ENCODE measurements at regions not wholly inside any gene's neighbourhood (a gene's known extent, or its start where the extent isn't known, plus 50 kb on each side); places are given as distances from the start of the nearest gene placed in this dataset.

DNA sequence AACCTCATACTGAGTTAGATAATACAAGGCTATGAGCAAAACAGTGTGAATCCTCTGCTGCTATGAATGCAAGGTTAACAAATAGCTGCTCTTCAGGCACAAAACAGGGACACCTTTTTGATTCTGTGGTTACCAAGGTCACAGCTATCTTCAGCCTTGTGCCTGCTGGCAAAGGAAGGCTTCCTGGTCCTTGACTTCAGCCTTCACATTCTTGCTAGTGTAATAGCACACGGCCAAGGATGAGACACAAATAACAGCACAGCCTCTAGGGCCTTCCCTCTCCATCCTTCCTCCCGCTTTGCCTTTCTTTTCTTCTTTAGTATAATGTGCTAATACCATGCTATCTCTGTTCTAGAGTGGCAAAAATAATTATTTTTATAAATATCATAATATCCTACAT is 130.6 kb upstream of the CAV2 start:
- no peak for TF ChIP-seq POLR2AphosphoS5 (IDR thresholded peaks at IDR 0.05; ENCODE audit: low read depth)
- TF ChIP-seq, protein P1, sequence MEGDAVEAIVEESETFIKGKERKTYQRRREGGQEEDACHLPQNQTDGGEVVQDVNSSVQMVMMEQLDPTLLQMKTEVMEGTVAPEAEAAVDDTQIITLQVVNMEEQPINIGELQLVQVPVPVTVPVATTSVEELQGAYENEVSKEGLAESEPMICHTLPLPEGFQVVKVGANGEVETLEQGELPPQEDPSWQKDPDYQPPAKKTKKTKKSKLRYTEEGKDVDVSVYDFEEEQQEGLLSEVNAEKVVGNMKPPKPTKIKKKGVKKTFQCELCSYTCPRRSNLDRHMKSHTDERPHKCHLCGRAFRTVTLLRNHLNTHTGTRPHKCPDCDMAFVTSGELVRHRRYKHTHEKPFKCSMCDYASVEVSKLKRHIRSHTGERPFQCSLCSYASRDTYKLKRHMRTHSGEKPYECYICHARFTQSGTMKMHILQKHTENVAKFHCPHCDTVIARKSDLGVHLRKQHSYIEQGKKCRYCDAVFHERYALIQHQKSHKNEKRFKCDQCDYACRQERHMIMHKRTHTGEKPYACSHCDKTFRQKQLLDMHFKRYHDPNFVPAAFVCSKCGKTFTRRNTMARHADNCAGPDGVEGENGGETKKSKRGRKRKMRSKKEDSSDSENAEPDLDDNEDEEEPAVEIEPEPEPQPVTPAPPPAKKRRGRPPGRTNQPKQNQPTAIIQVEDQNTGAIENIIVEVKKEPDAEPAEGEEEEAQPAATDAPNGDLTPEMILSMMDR (IDR thresholded peaks at IDR 0.05; ENCODE audit: insufficient read depth, low read length): no peak
- TF ChIP-seq, protein P2, sequence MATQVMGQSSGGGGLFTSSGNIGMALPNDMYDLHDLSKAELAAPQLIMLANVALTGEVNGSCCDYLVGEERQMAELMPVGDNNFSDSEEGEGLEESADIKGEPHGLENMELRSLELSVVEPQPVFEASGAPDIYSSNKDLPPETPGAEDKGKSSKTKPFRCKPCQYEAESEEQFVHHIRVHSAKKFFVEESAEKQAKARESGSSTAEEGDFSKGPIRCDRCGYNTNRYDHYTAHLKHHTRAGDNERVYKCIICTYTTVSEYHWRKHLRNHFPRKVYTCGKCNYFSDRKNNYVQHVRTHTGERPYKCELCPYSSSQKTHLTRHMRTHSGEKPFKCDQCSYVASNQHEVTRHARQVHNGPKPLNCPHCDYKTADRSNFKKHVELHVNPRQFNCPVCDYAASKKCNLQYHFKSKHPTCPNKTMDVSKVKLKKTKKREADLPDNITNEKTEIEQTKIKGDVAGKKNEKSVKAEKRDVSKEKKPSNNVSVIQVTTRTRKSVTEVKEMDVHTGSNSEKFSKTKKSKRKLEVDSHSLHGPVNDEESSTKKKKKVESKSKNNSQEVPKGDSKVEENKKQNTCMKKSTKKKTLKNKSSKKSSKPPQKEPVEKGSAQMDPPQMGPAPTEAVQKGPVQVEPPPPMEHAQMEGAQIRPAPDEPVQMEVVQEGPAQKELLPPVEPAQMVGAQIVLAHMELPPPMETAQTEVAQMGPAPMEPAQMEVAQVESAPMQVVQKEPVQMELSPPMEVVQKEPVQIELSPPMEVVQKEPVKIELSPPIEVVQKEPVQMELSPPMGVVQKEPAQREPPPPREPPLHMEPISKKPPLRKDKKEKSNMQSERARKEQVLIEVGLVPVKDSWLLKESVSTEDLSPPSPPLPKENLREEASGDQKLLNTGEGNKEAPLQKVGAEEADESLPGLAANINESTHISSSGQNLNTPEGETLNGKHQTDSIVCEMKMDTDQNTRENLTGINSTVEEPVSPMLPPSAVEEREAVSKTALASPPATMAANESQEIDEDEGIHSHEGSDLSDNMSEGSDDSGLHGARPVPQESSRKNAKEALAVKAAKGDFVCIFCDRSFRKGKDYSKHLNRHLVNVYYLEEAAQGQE (IDR thresholded peaks at IDR 0.05; ENCODE audit: insufficient replicate concordance, low read depth): no peak
- TF ChIP-seq GABPA (IDR thresholded peaks at IDR 0.05; ENCODE audit: low read depth): no peak
- no peak for TF ChIP-seq SPI1 (IDR thresholded peaks at IDR 0.05; ENCODE audit: borderline replicate concordance, low read depth)

Data from HL-60 (cell line).